Endothelial cell (in vitro differentiated cells): ENCODE measurements at regions not wholly inside any gene's neighbourhood (a gene's known extent, or its start where the extent isn't known, plus 50 kb on each side); places are given as distances from the start of the nearest gene placed in this dataset.

Experiments
- DNase-seq: peaks from one replicate; pipeline ENCODE4 v3.0.0; 2021; ENCODE audit warnings: low spot score
- H3K27ac Mint-ChIP-seq: one replicate; pipeline ENCODE4 v1.8.0; 2021; ENCODE audit warnings: mixed read lengths, inconsistent platforms; ENCODE audit not compliant: unreplicated experiment
- H3K27me3 Mint-ChIP-seq: one replicate; pipeline ENCODE4 v1.8.0; 2021; ENCODE audit warnings: mild to moderate bottlenecking, moderate library complexity, mixed read lengths, inconsistent platforms; ENCODE audit not compliant: unreplicated experiment
- H3K36me3 Mint-ChIP-seq: one replicate; pipeline ENCODE4 v1.8.0; 2021; ENCODE audit warnings: mild to moderate bottlenecking, low read depth, mixed read lengths, inconsistent platforms; ENCODE audit not compliant: unreplicated experiment
- H3K4me1 Mint-ChIP-seq: one replicate; pipeline ENCODE4 v1.8.0; 2021; ENCODE audit warnings: mild to moderate bottlenecking, mixed read lengths, inconsistent platforms; ENCODE audit not compliant: unreplicated experiment
- H3K4me3 Mint-ChIP-seq: one replicate; pipeline ENCODE4 v1.8.0; 2021; ENCODE audit warnings: mild to moderate bottlenecking, mixed read lengths, inconsistent platforms; ENCODE audit not compliant: unreplicated experiment
- H3K9me3 Mint-ChIP-seq: one replicate; pipeline ENCODE4 v1.8.0; 2021; ENCODE audit warnings: mixed read lengths, inconsistent platforms; ENCODE audit not compliant: unreplicated experiment
- CTCF ChIP-seq: fragments of 200-600 bp; sonication (generic); IDR thresholded peaks from one replicate; pipeline ENCODE4 v1.5.0; 2021; ENCODE audit warnings: antibody characterized with exemption; ENCODE audit not compliant: unreplicated experiment

DNA sequence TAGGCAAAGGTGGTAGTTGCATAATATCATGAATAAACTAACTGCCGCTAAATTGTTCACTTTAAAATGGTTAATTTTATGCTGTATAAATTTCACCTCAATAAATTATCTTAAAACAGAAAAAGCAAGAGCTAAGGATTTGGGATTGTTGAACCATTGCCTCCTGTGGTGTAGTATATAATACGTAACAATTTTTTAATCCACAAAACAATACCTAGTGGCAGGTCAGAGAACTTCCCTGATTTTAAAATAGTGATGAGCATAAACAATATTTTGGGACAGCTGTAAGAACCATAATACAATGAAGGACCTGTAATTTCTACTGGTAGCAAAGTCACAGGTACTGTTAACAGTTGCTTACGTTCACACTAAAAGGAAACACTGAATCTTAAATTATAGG lies 161.9 kb upstream of the PRNP start:
- Mint-ChIP-seq H3K27me3 (no peaks in the 10 kb centered on the region), H3K36me3 (no peaks in the 10 kb centered on the region), H3K4me3 (no peak overlapping the region), H3K9me3 (no peaks in the 10 kb centered on the region), H3K4me1 (no peaks in the 10 kb centered on the region), H3K27ac (no peak overlapping the region)
- no peak for DNase-seq
- TF ChIP-seq CTCF = peak; percentile 23

DNA sequence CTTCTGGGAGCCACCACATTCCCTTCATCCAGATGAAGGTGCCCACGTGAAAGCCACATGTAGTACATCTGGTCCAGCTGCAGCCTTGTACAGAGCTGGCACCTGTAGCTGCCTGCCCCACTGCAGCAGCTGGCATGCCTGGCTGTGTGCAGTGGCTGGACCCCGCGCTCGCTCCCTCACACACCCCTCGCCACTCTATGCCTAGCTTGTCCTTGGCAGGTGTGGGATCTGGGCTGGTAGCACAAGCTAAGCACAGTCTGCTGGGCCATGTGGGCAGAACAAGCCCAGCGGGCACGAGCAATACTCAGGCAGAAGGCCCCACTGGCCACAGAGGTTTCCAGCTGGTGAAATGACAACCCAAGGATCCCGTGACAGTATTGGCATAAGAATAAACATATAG lies 163.9 kb upstream of the PRNP start:
- no peaks in the 10 kb centered on the region for H3K27me3 Mint-ChIP-seq
- H3K36me3 Mint-ChIP-seq = no peaks in the 10 kb centered on the region
- no peak overlapping the region for H3K4me3 Mint-ChIP-seq
- no peak for DNase-seq
- H3K27ac Mint-ChIP-seq = no peak overlapping the region
- peaks cover 1% of the 10 kb centered on the region for H3K4me1 Mint-ChIP-seq
- TF ChIP-seq CTCF = no peak
- H3K9me3 Mint-ChIP-seq = no peaks in the 10 kb centered on the region

GRCh38 chr20:4521170-4521968 lies 164.9 kb upstream of the PRNP start:
- H3K36me3 Mint-ChIP-seq = no peaks in the 10 kb centered on the region
- H3K27me3 Mint-ChIP-seq = no peaks in the 10 kb centered on the region
- H3K4me3 Mint-ChIP-seq = no peak overlapping the region
- H3K27ac Mint-ChIP-seq = no peak overlapping the region
- H3K9me3 Mint-ChIP-seq = no peaks in the 10 kb centered on the region
- no peak for TF ChIP-seq CTCF
- peaks cover 2% of the 10 kb centered on the region for H3K4me1 Mint-ChIP-seq
- no peak for DNase-seq

GRCh38 chr20:4519534-4519933 lies 166.7 kb upstream of the PRNP start:
- peak; percentile 60 for TF ChIP-seq CTCF
- H3K27ac Mint-ChIP-seq = no peak overlapping the region
- no peaks in the 10 kb centered on the region for H3K9me3 Mint-ChIP-seq
- no peaks in the 10 kb centered on the region for H3K27me3 Mint-ChIP-seq
- DNase-seq = peak; percentile 53
- H3K4me1 Mint-ChIP-seq = peaks cover 2% of the 10 kb centered on the region
- H3K4me3 Mint-ChIP-seq = no peak overlapping the region
- no peaks in the 10 kb centered on the region for H3K36me3 Mint-ChIP-seq

DNA sequence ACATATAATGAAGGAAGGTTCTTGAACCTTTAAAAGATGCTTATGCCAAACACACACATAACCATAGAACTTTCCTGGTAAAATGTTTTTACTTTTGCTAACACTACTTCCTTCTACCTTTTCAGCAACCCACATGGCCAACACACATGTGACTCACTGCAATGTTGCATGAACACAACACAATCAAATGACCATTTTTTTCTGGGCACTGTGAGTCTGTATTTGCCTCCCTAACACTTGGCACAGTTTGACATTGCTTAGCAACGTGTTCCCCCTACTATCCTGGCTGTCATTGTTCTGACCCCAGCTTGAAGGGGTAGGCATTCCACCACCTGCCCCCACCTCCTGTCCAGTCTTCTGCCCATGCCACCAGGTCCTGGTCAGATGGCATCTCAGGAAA lies 169.4 kb upstream of the PRNP start:
- DNase-seq = no peak
- peaks cover 2% of the 10 kb centered on the region for H3K4me1 Mint-ChIP-seq
- H3K9me3 Mint-ChIP-seq = no peaks in the 10 kb centered on the region
- H3K4me3 Mint-ChIP-seq = no peak overlapping the region
- no peak for TF ChIP-seq CTCF
- no peak overlapping the region for H3K27ac Mint-ChIP-seq
- no peaks in the 10 kb centered on the region for H3K27me3 Mint-ChIP-seq
- H3K36me3 Mint-ChIP-seq = no peaks in the 10 kb centered on the region
